AG04450 (cell line): ENCODE measurements at regions not wholly inside any gene's neighbourhood (a gene's known extent, or its start where the extent isn't known, plus 50 kb on each side); places are given as distances from the start of the nearest gene placed in this dataset.

Experiments used
- CTCF ChIA-PET: fragments of 300-600, 350-600 bp; formaldehyde crosslinking; extraction: SDS; loops from one replicate; lab custom pipeline; 2022; ENCODE audit warnings: antibody characterized with exemption, inconsistent platforms; lab: Charles Lee
- POLR2A ChIA-PET: fragments of 350-600 bp; formaldehyde crosslinking; extraction: SDS; loops from one replicate; lab custom pipeline; 2021; ENCODE audit warnings: antibody characterized with exemption, inconsistent platforms; lab: Yijun Ruan, JAX
- DNase-seq: peaks from one replicate; pipeline ENCODE4 v3.0.0-alpha.2; 2011; ENCODE audit warnings: low read depth, low spot score
- H3K27ac ChIP-seq: one replicate; pipeline ENCODE4 v1.5.1; 2012; ENCODE audit warnings: low read depth, low read length, control low read depth
- H3K27me3 ChIP-seq: one replicate; pipeline ENCODE4 v1.6.0; 2012; ENCODE audit warnings: low read length; ENCODE audit not compliant: control insufficient read depth, insufficient read depth
- H3K4me3 ChIP-seq: 2 replicates; pipeline ENCODE4 v1.5.1; 2011; ENCODE audit warnings: mild to moderate bottlenecking, low read depth, low read length, control low read depth
- H3K9me3 ChIP-seq: 2 replicates; pipeline ENCODE4 v1.5.1; 2012; ENCODE audit warnings: low read length; ENCODE audit not compliant: control insufficient read depth, insufficient read depth
- CTCF ChIP-seq: IDR thresholded peaks from 2 replicates; pipeline ENCODE4 v1.5.1; 2011; ENCODE audit warnings: low read depth, low read length, control low read depth, inconsistent platforms

- ChIA-PET CTCF (no interaction called here), POLR2A (no interaction called here)
- Histone ChIP-seq H3K27me3 (no peaks in the 10 kb centered on the region), H3K27ac (no peak overlapping the region), H3K9me3 (no peaks in the 10 kb centered on the region), H3K4me3 (no peak overlapping the region)
- TF ChIP-seq CTCF: no peak
- no peak for DNase-seq
Measured at GRCh38 chrX:7654316-7654715, 188.7 kb upstream of the VCX start.

GRCh38 chrX:7647831-7648230, 195.1 kb upstream of the VCX start:
- Histone ChIP-seq H3K9me3 (no peaks in the 10 kb centered on the region), H3K27ac (no peak overlapping the region), H3K27me3 (no peaks in the 10 kb centered on the region), H3K4me3 (no peak overlapping the region)
- CTCF ChIA-PET: no interaction called here
- POLR2A ChIA-PET: no interaction called here
- no peak for TF ChIP-seq CTCF
- DNase-seq: no peak

GRCh38 chrX:7641141-7641540, 201.8 kb upstream of the VCX start:
- H3K9me3 ChIP-seq: peaks cover 3% of the 10 kb centered on the region; the same call in 1 of the 2 replicates
- no peak overlapping the region for H3K27ac ChIP-seq
- DNase-seq: no peak
- POLR2A ChIA-PET: no interaction called here
- TF ChIP-seq CTCF: no peak
- no peaks in the 10 kb centered on the region for H3K27me3 ChIP-seq
- H3K4me3 ChIP-seq: no peak overlapping the region
- CTCF ChIA-PET: no interaction called here

GRCh38 chrX:7640392-7640791, 202.6 kb upstream of the VCX start:
- no peak overlapping the region for H3K27ac ChIP-seq
- POLR2A ChIA-PET: no interaction called here
- H3K4me3 ChIP-seq: no peak overlapping the region
- H3K9me3 ChIP-seq: peaks cover 3% of the 10 kb centered on the region; the same call in 1 of the 2 replicates
- CTCF ChIA-PET: no interaction called here
- no peak for DNase-seq
- H3K27me3 ChIP-seq: no peaks in the 10 kb centered on the region
- TF ChIP-seq CTCF: no peak

- CTCF ChIA-PET: no interaction called here
Measured at GRCh38 chrX:7638078-7638710, 204.8 kb upstream of the VCX start.

More at GRCh38 chrX:7638078-7638710, 204.8 kb upstream of the VCX start:
- H3K4me3 ChIP-seq: no peak overlapping the region
- POLR2A ChIA-PET: no interaction called here
- H3K9me3 ChIP-seq: peaks cover 3% of the 10 kb centered on the region; the same call in 1 of the 2 replicates
- H3K27me3 ChIP-seq: no peaks in the 10 kb centered on the region
- DNase-seq: no peak
- no peak overlapping the region for H3K27ac ChIP-seq
- no peak for TF ChIP-seq CTCF
